MCF 10A (cell line): ENCODE measurements at regions not wholly inside any gene's neighbourhood (a gene's known extent, or its start where the extent isn't known, plus 50 kb on each side); places are given as distances from the start of the nearest gene placed in this dataset.
A peak's percentile ranks its signal among the peaks of the same experiment; 100 is the strongest.
"Not testable (repeated sequence)": the region's sequence is repeated elsewhere in the genome, so short reads cannot be mapped to it uniquely, and the experiment has no call there.

Source experiments
- BruUV-seq: library from RNA; stranded (reverse); fragments of 400-500 nt; replicated peaks from 2 replicates; lab custom pipeline; 2021; lab: Mats Ljungman, UMichigan
- CTCF ChIA-PET: fragments of 300-600 bp; sonication (Branson Sonifier 250); formaldehyde crosslinking; extraction: SDS; loops from one replicate; lab custom pipeline; 2021; ENCODE audit warnings: antibody characterized with exemption, inconsistent platforms; lab: Yijun Ruan, JAX
- POLR2A ChIA-PET: fragments of 300-600, 350-650 bp; sonication (Branson Sonifier 250); formaldehyde crosslinking; extraction: SDS; loops from one replicate; lab custom pipeline; 2020; ENCODE audit warnings: antibody characterized with exemption, inconsistent platforms; lab: Yijun Ruan, JAX
- DNase-seq: peaks from one replicate; pipeline ENCODE4 v3.0.0-alpha.2; 2018; ENCODE audit not compliant: unreplicated experiment
- H3K27ac Mint-ChIP-seq: one replicate; pipeline ENCODE4 v1.8.0; 2022; ENCODE audit warnings: mild to moderate bottlenecking, low read depth, mixed read lengths; ENCODE audit not compliant: unreplicated experiment
- H3K27me3 Mint-ChIP-seq: one replicate; pipeline ENCODE4 v1.8.0; 2022; ENCODE audit warnings: mixed read lengths; ENCODE audit not compliant: insufficient read depth, unreplicated experiment
- H3K36me3 Mint-ChIP-seq: one replicate; pipeline ENCODE4 v1.8.0; 2022; ENCODE audit warnings: mild to moderate bottlenecking, moderate library complexity, mixed read lengths; ENCODE audit not compliant: insufficient read depth, unreplicated experiment
- H3K4me1 Mint-ChIP-seq: one replicate; pipeline ENCODE4 v1.8.0; 2022; ENCODE audit warnings: mixed read lengths; ENCODE audit not compliant: insufficient read depth, unreplicated experiment
- H3K4me3 Mint-ChIP-seq: one replicate; pipeline ENCODE4 v1.8.0; 2022; ENCODE audit warnings: mild to moderate bottlenecking, moderate library complexity, mixed read lengths; ENCODE audit not compliant: unreplicated experiment
- H3K9me3 Mint-ChIP-seq: one replicate; pipeline ENCODE4 v1.8.0; 2022; ENCODE audit warnings: mixed read lengths; ENCODE audit not compliant: unreplicated experiment
- CTCF ChIP-seq: fragments of 200-600 bp; IDR thresholded peaks from one replicate; pipeline ENCODE4 v1.8.0; 2022; ENCODE audit warnings: antibody characterized with exemption, mild to moderate bottlenecking; ENCODE audit not compliant: unreplicated experiment
- intact Hi-C: fragments of 100-400 bp; cut with micrococcal nuclease; formaldehyde crosslinking; loops from 2 replicates; pipeline ENCODE4 v1.14.1; 2022

GRCh38 chr11:96865020-96865419 is 475.2 kb downstream of the JRKL start:
- H3K36me3 Mint-ChIP-seq = no peaks in the 10 kb centered on the region

GRCh38 chr11:96869207-96869606 is 479.4 kb downstream of the JRKL start:
- Mint-ChIP-seq H3K4me3 (no peak overlapping the region), H3K36me3 (no peaks in the 10 kb centered on the region), H3K4me1 (no peaks in the 10 kb centered on the region), H3K27me3 (no peaks in the 10 kb centered on the region), H3K9me3 (no peaks in the 10 kb centered on the region), H3K27ac (no peak overlapping the region)
- peak; percentile 30 for DNase-seq
- CTCF ChIA-PET = no interaction called here
- POLR2A ChIA-PET = no interaction called here
- BruUV-seq = no TSS peak
- intact Hi-C loops = no loop called here
- no peak for TF ChIP-seq CTCF

More at GRCh38 chr11:96865020-96865419, 475.2 kb downstream of the JRKL start:
- H3K4me3 Mint-ChIP-seq = no peak overlapping the region
- ChIA-PET POLR2A (no interaction called here), CTCF (interaction anchor here (0.5 to 1.0 kb wide), 4 partner anchors 9 to 1394 kb away, joined by 3 read pairs; no protein-coding TSS in a partner anchor)
- intact Hi-C loops = no loop called here
- no peak overlapping the region for H3K27ac Mint-ChIP-seq
- no peaks in the 10 kb centered on the region for H3K4me1 Mint-ChIP-seq
- DNase-seq = no peak
- H3K9me3 Mint-ChIP-seq = peaks cover 16% of the 10 kb centered on the region
- peaks cover 7% of the 10 kb centered on the region for H3K27me3 Mint-ChIP-seq
- no peak for TF ChIP-seq CTCF
- no TSS peak for BruUV-seq

- no peak overlapping the region for H3K4me3 Mint-ChIP-seq
- H3K27ac Mint-ChIP-seq = no peak overlapping the region
- BruUV-seq = no TSS peak
- H3K36me3 Mint-ChIP-seq = no peaks in the 10 kb centered on the region
- intact Hi-C loops = no loop called here
- TF ChIP-seq CTCF = no peak
- H3K4me1 Mint-ChIP-seq = no peaks in the 10 kb centered on the region
- DNase-seq = no peak
- ChIA-PET CTCF (no interaction called here), POLR2A (no interaction called here)
- no peaks in the 10 kb centered on the region for H3K9me3 Mint-ChIP-seq
- no peaks in the 10 kb centered on the region for H3K27me3 Mint-ChIP-seq
These were observed 485.9 kb downstream of the JRKL start for GRCh38 chr11:96875712-96876111.

- CTCF ChIA-PET = interaction anchor here (0.8 kb wide), 1 partner anchor 13 kb away, joined by 3 read pairs; no protein-coding TSS in a partner anchor
These were observed 488.7 kb downstream of the JRKL start for GRCh38 chr11:96878299-96879051.

GRCh38 chr11:96882622-96883021 is 492.8 kb downstream of the JRKL start:
- H3K36me3 Mint-ChIP-seq, POLR2A ChIA-PET, intact Hi-C loops, H3K4me1 Mint-ChIP-seq, H3K9me3 Mint-ChIP-seq, DNase-seq, H3K27ac Mint-ChIP-seq, H3K4me3 Mint-ChIP-seq, BruUV-seq, CTCF ChIA-PET: not testable (repeated sequence)
- H3K27me3 Mint-ChIP-seq = peaks cover 21% of the 10 kb centered on the region

More at GRCh38 chr11:96878299-96879051, 488.7 kb downstream of the JRKL start:
- no peak overlapping the region for H3K4me3 Mint-ChIP-seq
- no peaks in the 10 kb centered on the region for H3K4me1 Mint-ChIP-seq
- no peak for TF ChIP-seq CTCF
- no peak overlapping the region for H3K27ac Mint-ChIP-seq
- H3K36me3 Mint-ChIP-seq = no peaks in the 10 kb centered on the region
- intact Hi-C loops = no loop called here
- POLR2A ChIA-PET = no interaction called here
- no TSS peak for BruUV-seq
- H3K27me3 Mint-ChIP-seq = peaks cover 16% of the 10 kb centered on the region
- no peaks in the 10 kb centered on the region for H3K9me3 Mint-ChIP-seq
- no peak for DNase-seq
